ENCODE measurements at regions not wholly inside any gene's neighbourhood (a gene's known extent, or its start where the extent isn't known, plus 50 kb on each side); places are given as distances from the start of the nearest gene placed in this dataset.

GRCh38 chr5:173785400-173785799, 102.7 kb upstream of the CPEB4 start:
- TF ChIP-seq GATA3 (IDR thresholded peaks at IDR 0.05; ENCODE audit: low read depth, low read length) (no peak), GATA2 (IDR thresholded peaks at IDR 0.05; ENCODE audit: low read depth, low read length) (no peak)
